OCI-LY7 (cell line): ENCODE measurements at regions not wholly inside any gene's neighbourhood (a gene's known extent, or its start where the extent isn't known, plus 50 kb on each side); places are given as distances from the start of the nearest gene placed in this dataset.

Source experiments
- BruUV-seq: library from RNA; stranded (reverse); fragments of 400-500 nt; replicated peaks from 2 replicates; lab custom pipeline; 2021; lab: Mats Ljungman, UMichigan
- CTCF ChIA-PET: fragments of 300-600 bp; sonication (Branson Sonifier 250); formaldehyde crosslinking; loops from one replicate; lab custom pipeline; 2022; ENCODE audit warnings: antibody characterized with exemption; ENCODE audit not compliant: unreplicated experiment; lab: Charles Lee
- POLR2A ChIA-PET: fragments of 300-600 bp; sonication (Branson Sonifier 250); formaldehyde crosslinking; loops from one replicate; lab custom pipeline; 2022; ENCODE audit warnings: antibody characterized with exemption; lab: Charles Lee
- DNase-seq: peaks from one replicate; pipeline ENCODE4 v3.0.0-alpha.2; 2015; ENCODE audit warnings: low spot score
- H2AFZ ChIP-seq: fragments of 200-600 bp; sonication (generic), shearing (Covaris generic); 2 replicates; pipeline ENCODE4 v1.6.1; 2014; ENCODE audit warnings: mild to moderate bottlenecking, antibody characterized with exemption, low read length, moderate library complexity
- H3K27ac ChIP-seq: fragments of 200-600 bp; sonication (generic); 2 replicates; pipeline ENCODE4 v1.5.1; 2014; ENCODE audit warnings: mixed run types, low read depth, mild to moderate bottlenecking, moderate library complexity, low read length, inconsistent platforms; ENCODE audit not compliant: poor library complexity, severe bottlenecking
- H3K36me3 ChIP-seq: fragments of 200-600 bp; sonication (generic); 2 replicates; pipeline ENCODE4 v1.6.1; 2014; ENCODE audit warnings: mild to moderate bottlenecking, antibody characterized with exemption, low read length, moderate library complexity, mixed read lengths; ENCODE audit not compliant: insufficient read depth
- H3K4me1 ChIP-seq: fragments of 200-600 bp; sonication (generic); 2 replicates; pipeline ENCODE4 v1.5.1; 2014; ENCODE audit warnings: mild to moderate bottlenecking, low read length; ENCODE audit not compliant: insufficient read depth, poor library complexity, severe bottlenecking
- H3K4me2 ChIP-seq: fragments of 200-600 bp; sonication (generic); 2 replicates; pipeline ENCODE4 v1.6.1; 2014; ENCODE audit warnings: mild to moderate bottlenecking, low read length
- H3K4me3 ChIP-seq: fragments of 200-600 bp; sonication (generic); 2 replicates; pipeline ENCODE4 v1.5.1; 2014; ENCODE audit warnings: mild to moderate bottlenecking, low read depth, low read length; ENCODE audit not compliant: poor library complexity, severe bottlenecking
- H3K79me2 ChIP-seq: fragments of 200-600 bp; sonication (generic); 2 replicates; pipeline ENCODE4 v1.6.1; 2016; ENCODE audit warnings: low read depth, mild to moderate bottlenecking, low read length, moderate library complexity, mixed read lengths; ENCODE audit not compliant: insufficient read depth
- H3K9me2 ChIP-seq: fragments of 200-600 bp; sonication (generic); 2 replicates; pipeline ENCODE4 v1.6.1; 2016; ENCODE audit warnings: mild to moderate bottlenecking, low read length, mixed read lengths; ENCODE audit not compliant: insufficient read depth
- H3K9me3 ChIP-seq: fragments of 200-600 bp; sonication (generic); 2 replicates; pipeline ENCODE4 v1.6.1; 2014; ENCODE audit warnings: mild to moderate bottlenecking, mixed run types, low read length, mixed read lengths
- H4K20me1 ChIP-seq: fragments of 200-600 bp; sonication (generic); 2 replicates; pipeline ENCODE4 v1.6.1; 2014; ENCODE audit warnings: mild to moderate bottlenecking, antibody characterized with exemption, low read length, moderate library complexity, mixed read lengths; ENCODE audit not compliant: insufficient read depth
- EZH2phosphoT487 ChIP-seq: fragments of 200-600 bp; sonication (generic); IDR thresholded peaks from 2 replicates; pipeline ENCODE4 v1.6.1; 2018; ENCODE audit warnings: low read depth, borderline replicate concordance, mild to moderate bottlenecking, mixed run types, antibody characterized with exemption, low read length, moderate library complexity, mixed read lengths
- intact Hi-C: fragments of 100-400 bp; cut with micrococcal nuclease; formaldehyde crosslinking; loops from one replicate; pipeline ENCODE4 v1.10.0; 2022; ENCODE audit not compliant: unreplicated experiment
- TF ChIP-seq, protein P1 (sequence below): fragments of 200-600 bp; sonication (generic); conservative IDR thresholded peaks from 2 replicates; pipeline ENCODE4 v1.5.1; 2014; ENCODE audit warnings: mild to moderate bottlenecking, antibody characterized with exemption, low read length, moderate library complexity, mixed read lengths

DNA sequence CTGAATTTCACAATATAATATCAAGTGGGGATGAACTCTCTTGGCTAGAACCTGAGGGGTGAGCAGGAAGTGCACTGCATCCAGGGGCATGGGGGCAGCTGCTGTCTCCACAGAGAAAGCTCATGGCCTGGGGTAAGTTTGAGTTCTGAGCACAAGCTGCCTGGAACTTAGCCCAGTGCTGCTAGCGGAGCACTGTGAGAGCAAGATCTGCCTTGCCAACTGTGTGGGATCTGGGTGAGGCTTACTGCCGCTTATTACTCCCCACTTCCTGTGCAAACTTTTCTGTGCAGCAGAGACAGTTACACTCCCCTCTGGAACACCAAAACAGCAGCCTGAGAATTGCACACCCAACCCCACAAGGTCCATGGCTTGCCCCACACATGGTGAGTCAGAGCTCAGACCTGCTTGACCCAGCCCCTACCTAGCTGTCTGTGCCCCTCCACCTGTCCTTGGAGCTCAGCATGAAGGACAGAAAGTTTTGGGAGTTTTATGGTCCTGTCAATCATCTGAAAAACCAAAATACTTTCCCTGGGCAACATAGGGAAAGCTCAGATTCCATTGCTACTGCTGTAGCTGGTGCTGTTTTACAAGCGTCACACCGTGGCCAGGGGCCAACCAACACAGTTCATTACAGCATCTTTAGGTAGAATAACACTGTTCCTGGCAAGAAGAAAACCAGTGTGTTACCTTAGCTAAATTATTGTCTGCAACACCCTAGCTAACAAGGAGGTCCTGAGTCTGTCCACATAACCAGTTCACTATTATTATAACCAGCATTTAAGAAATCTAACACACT lies 762.1 kb upstream of the NEGR1 start:
- DNase-seq: no peak
- Histone ChIP-seq H3K4me2 (no peak overlapping the region), H3K79me2 (no peaks in the 10 kb centered on the region), H4K20me1 (no peaks in the 10 kb centered on the region), H3K36me3 (no peaks in the 10 kb centered on the region), H3K9me3 (no peaks in the 10 kb centered on the region), H2AFZ (no peak overlapping the region), H3K4me3 (no peak overlapping the region), H3K27ac (no peak overlapping the region), H3K9me2 (no peaks in the 10 kb centered on the region), H3K4me1 (no peaks in the 10 kb centered on the region)
- TF ChIP-seq, protein P1, sequence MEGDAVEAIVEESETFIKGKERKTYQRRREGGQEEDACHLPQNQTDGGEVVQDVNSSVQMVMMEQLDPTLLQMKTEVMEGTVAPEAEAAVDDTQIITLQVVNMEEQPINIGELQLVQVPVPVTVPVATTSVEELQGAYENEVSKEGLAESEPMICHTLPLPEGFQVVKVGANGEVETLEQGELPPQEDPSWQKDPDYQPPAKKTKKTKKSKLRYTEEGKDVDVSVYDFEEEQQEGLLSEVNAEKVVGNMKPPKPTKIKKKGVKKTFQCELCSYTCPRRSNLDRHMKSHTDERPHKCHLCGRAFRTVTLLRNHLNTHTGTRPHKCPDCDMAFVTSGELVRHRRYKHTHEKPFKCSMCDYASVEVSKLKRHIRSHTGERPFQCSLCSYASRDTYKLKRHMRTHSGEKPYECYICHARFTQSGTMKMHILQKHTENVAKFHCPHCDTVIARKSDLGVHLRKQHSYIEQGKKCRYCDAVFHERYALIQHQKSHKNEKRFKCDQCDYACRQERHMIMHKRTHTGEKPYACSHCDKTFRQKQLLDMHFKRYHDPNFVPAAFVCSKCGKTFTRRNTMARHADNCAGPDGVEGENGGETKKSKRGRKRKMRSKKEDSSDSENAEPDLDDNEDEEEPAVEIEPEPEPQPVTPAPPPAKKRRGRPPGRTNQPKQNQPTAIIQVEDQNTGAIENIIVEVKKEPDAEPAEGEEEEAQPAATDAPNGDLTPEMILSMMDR: no peak
- TF ChIP-seq EZH2phosphoT487: no peak
- no TSS peak for BruUV-seq
- intact Hi-C loops: no loop called here
- POLR2A ChIA-PET: no interaction called here
- CTCF ChIA-PET: no interaction called here

DNA sequence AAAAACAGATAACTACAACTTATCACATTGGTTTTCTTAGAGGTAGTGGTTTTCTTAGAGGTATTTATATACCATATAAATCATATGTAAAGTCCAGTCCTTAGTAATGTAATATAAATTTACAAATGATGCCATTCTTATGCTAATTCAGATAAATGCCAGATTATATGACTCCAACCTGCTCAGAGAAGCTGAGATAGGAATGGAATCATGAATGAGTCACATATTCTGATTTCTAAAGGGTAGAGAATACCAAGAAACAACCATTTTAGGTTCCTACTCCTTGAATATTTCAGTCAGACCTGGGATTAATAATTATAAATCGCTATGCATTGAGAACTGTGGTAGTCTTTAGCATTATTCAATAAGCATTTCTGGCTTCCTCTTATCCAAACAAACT lies 760.1 kb upstream of the NEGR1 start:
- no peak for DNase-seq

DNA sequence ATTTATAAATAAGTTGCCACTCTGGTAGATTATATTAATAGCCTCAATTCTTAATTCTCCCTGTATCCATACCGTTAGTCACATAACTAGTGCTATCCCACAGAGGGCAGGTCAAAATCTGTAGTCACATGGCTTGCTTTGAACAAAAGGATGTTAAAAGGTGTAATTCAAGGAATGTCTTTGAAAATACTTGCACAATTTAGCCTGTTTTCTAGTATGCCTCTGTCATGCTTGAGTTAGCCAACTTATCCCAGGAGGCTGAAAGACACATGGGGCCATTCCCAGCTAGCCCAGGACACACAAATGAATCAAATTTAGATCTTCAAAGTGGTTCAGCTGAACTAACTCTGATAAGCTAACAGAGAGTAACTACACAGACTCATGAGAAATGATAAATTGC lies 758.5 kb upstream of the NEGR1 start:
- POLR2A ChIA-PET: no interaction called here
- no peak overlapping the region for H3K4me2 ChIP-seq
- no peaks in the 10 kb centered on the region for H3K36me3 ChIP-seq
- H4K20me1 ChIP-seq: no peaks in the 10 kb centered on the region
- no peak overlapping the region for H3K27ac ChIP-seq
- H3K4me3 ChIP-seq: no peak overlapping the region
- no TSS peak for BruUV-seq
- intact Hi-C loops: no loop called here
- no peaks in the 10 kb centered on the region for H3K9me3 ChIP-seq
- H3K9me2 ChIP-seq: no peaks in the 10 kb centered on the region
- CTCF ChIA-PET: no interaction called here
- no peaks in the 10 kb centered on the region for H3K4me1 ChIP-seq
- H2AFZ ChIP-seq: no peak overlapping the region
- TF ChIP-seq, protein P1: no peak
- no peak for TF ChIP-seq EZH2phosphoT487
- DNase-seq: no peak
- H3K79me2 ChIP-seq: no peaks in the 10 kb centered on the region

More for the DNA sequence above, 760.1 kb upstream of the NEGR1 start:
- intact Hi-C loops: no loop called here
- Histone ChIP-seq H3K9me2 (no peaks in the 10 kb centered on the region), H3K27ac (no peak overlapping the region), H3K79me2 (no peaks in the 10 kb centered on the region), H2AFZ (no peak overlapping the region), H3K36me3 (no peaks in the 10 kb centered on the region), H3K4me1 (no peaks in the 10 kb centered on the region), H3K4me2 (no peak overlapping the region), H4K20me1 (no peaks in the 10 kb centered on the region), H3K9me3 (no peaks in the 10 kb centered on the region), H3K4me3 (no peak overlapping the region)
- TF ChIP-seq EZH2phosphoT487: no peak
- TF ChIP-seq, protein P1: no peak
- ChIA-PET POLR2A (no interaction called here), CTCF (no interaction called here)
- BruUV-seq: no TSS peak
